GM19043 (cell line): ENCODE measurements at regions not wholly inside any gene's neighbourhood (a gene's known extent, or its start where the extent isn't known, plus 50 kb on each side); places are given as distances from the start of the nearest gene placed in this dataset.
"Not testable (repeated sequence)": the region's sequence is repeated elsewhere in the genome, so short reads cannot be mapped to it uniquely, and the experiment has no call there.

Experiments
- ATAC-seq: cut with Tn5 transposase; IDR thresholded peaks from one replicate; pipeline ENCODE4 v1.9.1; 2021; ENCODE audit warnings: low read depth; ENCODE audit not compliant: unreplicated experiment

- ATAC-seq: no peak
Observed at GRCh38 chr4:188647820-188648370, 508.7 kb downstream of the TRIML1 start.

DNA sequence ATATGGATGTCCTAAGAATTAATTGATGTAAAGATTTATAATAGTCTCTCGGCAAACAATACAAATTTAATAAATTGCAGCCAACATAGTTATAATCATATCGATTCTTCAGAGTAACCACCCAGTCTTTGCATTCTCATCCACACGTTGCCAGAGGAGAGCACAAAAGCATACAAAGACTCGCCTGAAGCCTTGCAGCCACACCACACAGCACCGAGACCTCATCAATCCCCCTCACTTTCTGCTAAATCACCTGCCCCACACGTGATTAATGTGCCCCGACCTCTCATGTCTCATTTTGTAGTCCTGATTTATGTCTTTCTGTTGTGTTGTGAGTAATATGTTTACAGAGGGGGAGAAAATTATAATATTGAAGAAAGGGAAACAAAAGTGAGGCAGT lies 510.4 kb downstream of the TRIML1 start:
- no peak for ATAC-seq

DNA sequence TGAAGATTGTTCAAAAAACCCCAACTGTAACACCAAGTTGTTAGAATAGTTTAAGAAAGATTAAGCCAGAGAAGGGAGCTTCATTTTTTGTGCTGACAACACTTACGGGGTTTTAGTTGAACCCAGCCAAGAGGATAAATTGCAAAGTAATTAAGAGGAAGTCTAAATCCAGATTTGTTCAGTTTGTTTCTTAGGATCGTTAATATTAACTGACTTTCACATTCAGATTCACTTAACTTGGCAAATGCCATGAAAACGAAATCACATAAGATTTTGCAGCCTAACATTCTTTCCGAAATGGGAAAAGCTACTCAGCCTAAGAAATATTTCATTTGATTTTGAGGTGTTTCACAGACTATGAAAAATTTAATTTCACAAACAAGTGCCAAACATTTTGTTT lies 511.3 kb downstream of the TRIML1 start:
- no peak for ATAC-seq

GRCh38 chr4:188657365-188657764 lies 518.1 kb downstream of the TRIML1 start:
- ATAC-seq: no peak

- ATAC-seq: no peak
Observed at GRCh38 chr4:188658958-188659522, 519.8 kb downstream of the TRIML1 start.

DNA sequence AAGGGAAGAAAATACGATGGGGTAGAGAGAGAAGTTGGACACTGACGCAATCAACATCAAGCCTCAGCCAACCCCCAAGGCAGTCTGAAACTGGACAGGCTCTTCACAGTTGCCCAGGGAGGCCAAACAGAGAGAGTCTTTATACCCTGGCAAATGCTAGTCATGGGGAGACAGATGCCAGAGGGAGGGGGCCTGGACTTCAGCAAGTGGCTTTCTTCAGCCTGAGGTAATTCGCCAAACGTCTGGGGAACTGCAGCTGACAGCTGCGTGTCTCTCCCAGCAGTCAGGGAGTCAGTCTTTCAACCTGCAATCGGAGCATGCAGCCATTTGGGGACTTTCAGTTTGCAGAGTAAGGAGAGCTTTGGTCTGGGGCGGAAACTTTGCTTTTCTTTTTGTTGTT lies 521.6 kb downstream of the TRIML1 start:
- no peak for ATAC-seq

DNA sequence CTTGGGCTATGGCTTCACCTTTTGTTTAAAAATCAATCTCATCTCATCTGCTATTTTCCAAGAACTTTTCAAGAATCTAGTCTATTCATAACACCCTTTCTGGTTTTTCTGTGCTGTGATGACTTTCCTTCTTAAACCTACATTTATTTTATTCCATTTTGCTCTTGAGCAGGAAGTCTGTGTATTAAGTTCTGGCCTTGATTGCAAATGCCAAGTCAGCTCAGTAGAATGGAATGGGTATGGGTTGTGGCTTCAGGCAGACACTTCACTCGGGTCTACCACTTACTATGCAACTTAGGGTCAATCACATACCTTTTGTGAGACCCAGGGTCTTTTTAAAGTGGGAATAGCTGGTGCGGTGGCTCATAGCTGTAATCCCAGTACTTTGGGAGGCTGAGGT lies 522.3 kb downstream of the TRIML1 start:
- no peak for ATAC-seq

DNA sequence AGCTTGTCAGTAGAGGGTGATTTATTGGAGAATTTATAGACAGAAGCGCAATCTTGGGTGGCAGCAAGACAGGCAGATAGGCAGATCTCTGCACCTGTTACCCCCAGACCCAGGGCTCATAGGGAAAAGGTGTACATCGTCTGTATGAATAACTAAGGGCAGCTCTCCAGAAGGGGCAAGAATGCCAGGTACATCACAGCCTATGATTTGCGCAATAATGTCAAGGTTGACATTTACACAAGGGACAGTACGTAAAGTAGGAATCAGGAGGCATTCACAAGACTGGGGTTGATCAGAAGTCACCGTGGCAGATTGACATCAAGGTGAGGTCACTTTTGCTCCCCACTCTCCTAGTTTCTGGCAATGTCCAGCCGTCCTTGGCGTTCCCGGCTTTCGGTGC lies 524.1 kb downstream of the TRIML1 start:
- ATAC-seq: no peak

DNA sequence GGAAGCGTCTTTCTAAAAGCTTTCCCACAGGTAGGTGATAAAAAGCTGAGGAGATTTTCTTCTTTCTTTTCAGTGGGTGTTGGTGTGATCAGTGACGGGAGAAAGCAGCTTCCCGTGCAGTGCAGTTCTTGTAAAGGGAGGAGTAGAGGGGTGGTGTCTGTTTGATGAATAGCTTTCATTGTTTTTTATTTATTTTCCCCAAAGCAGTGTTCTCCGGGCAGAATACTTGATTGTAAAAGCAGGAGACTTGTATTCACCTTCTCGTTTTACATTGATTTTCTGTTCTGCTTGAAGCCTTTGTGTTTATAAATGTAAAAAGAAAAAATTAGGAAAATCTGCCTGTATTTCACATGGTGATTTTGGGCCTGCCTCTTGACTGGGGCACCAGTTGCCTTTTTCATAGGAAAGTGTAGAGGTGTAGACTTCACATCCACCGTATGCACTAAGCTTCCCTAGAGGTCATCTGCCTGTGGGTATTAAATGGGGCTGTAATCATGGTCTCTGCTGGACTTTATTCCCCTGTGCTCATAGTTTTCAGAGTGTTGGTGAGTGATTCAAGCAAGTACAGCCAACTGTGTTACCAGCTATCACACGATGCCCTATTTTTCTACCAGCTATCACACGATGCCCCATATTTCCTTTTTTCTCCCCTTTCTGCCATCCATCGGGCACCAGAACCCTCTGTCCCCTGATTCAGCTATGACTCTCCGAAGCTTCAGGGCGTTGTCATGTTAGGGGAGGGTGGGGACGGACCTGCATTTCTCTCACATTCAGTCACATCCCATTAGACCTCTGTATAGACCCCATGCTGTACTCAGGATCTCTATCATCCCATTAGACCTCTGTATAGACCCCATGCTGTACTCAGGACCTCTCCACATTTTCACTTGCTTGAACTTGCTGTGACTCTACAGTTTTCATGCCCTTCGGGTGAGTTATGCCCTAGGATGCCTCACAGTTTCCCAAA lies 526.5 kb downstream of the TRIML1 start:
- ATAC-seq: no peak

DNA sequence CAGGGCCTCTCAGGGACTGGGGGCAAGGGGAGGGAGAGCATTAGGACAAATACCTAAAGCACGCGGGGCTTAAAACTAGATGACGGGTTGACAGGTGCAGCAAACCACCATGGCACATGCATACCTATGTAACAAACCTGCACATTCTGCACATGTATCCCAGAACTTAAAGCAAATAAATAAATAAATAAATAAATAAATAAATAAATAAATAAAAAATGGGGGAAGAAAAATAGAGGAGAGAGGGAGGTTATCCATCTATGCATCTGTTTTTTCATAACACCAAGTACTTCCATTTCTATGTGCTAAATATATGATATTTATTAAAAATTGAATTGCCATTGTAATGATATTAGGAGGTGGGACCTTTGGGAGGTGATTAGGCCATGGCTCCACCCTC lies 539.5 kb downstream of the TRIML1 start:
- ATAC-seq: not testable (repeated sequence)

GRCh38 chr4:188680004-188680666 lies 540.9 kb downstream of the TRIML1 start:
- ATAC-seq: no peak

DNA sequence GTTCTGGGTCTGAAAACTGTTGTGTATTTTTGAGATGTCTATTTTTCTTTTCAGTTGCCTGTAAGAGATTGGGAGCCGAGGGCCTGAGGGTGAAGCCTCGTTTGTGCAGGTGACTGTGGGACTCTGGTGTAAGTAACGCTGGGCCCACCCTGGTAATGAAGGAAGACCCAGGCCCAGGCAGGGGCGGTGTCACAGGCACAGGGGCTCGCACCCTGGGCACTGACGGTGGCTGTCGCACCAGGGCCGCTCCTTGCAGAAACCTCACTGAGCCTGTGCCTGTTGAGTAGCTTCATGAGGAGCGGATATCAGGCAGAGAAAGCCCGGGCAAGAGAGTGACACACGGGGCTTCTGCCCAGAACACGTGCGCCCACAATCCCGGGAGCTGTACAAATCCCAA lies 541.4 kb downstream of the TRIML1 start:
- no peak for ATAC-seq

GRCh38 chr4:188682321-188682720 lies 543.1 kb downstream of the TRIML1 start:
- ATAC-seq: no peak

DNA sequence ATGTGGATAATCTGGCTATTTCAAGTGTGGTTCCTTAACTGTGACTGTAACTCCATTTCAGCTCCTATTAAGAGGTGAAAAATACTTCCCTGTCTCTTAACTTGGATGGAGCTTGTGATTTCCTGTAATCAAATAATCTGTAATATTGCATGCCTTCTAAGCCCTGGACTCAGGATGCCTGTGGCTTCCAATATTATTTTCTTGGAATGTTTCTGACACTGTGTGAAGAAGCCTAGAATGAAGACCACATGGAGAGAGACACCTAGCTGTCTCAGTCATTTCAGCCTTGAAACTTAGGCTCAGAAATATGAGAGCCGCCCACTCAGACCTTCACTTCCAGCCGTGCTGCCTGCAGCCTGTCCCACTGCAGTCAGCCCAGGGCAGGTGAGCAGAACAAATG lies 544.3 kb downstream of the TRIML1 start:
- ATAC-seq: no peak

DNA sequence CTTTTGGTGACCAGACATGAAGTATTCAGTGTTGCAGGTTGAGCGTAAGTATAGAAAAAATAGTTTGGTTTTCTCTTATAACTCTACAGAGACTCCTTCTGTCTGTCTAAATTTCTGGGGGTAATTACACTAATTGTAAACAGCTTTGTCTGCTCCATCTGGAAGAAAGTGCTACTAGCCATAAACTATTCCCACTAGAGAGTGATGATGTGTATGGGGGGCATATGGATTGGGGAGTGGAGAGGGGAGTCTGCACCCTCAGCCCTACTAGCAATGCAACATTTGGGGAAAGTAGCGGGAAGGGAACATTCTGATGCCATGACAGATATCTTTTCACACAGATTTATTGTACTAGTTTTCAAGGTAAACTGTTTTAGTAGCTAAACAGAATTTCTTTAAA lies 549.7 kb downstream of the TRIML1 start:
- ATAC-seq: no peak

GRCh38 chr4:188691811-188692210 lies 552.6 kb downstream of the TRIML1 start:
- no peak for ATAC-seq

- no peak for ATAC-seq
Observed at GRCh38 chr4:188695261-188695660, 556.0 kb downstream of the TRIML1 start.

DNA sequence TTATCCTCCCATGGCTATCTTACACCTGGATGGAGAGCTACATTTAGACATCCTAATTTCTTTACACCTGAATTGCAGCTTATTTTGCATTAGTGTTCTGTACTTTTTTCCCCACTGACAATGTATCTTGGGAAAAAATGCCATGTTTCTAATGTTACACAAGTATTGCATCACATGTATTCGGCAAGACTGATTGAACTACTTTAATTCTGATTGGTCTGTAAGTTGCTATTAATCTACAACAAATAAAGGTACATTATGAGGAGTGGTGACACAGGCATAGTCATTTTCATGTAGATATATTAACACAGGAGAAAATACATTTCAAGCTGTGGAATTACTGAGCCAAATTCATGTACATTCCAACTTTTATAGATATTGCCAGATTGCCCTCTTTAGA lies 558.0 kb downstream of the TRIML1 start:
- ATAC-seq: no peak

DNA sequence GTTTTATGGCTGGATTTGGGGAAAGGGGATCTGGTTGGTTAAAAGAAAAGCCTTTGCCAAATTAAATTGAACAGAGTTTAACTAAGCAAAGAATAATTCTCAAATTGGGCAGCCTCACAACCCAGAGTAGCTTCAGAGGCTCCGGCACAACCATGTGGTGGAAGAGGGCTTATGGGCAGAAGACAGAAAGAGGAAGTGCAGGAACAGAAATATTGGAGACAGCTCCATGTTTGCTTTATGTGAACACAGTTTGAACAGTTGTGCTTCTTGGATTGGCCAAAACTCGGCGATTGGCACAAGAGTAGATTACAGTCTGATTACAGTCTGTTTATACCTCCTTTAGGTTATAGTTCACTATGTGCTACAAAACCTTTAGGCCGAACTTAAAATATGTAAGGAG lies 562.7 kb downstream of the TRIML1 start:
- no peak for ATAC-seq

- ATAC-seq: no peak
Observed at GRCh38 chr4:188704288-188704687, 565.0 kb downstream of the TRIML1 start.

DNA sequence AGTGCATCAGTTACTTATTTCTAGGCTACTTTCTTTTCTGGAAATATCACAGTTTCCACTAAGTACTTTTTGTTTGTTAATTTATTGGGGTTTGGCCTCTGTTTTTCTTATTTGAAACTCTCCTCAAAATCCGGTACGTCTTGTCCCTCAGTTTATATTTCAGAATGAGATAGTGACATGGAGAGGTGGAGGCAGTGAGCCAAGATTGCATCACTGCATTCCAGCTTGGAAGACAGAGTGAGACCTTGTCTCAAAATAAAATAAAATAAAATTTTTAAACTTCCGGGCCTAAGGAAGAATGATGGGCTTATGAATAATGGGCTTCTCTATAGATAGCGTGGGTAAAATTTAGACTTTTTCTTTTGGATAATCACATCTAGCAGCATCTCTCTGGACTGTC lies 567.8 kb downstream of the TRIML1 start:
- no peak for ATAC-seq
